Stimulated activated effector memory CD8-positive, alpha-beta T cell treated with anti-CD3 and anti-CD28 coated beads, Interleukin-12 subunit alpha, Interleukin-12 subunit beta, amount 100 ng/mL, for 72 hours (primary cell): ENCODE measurements at regions not wholly inside any gene's neighbourhood (a gene's known extent, or its start where the extent isn't known, plus 50 kb on each side); places are given as distances from the start of the nearest gene placed in this dataset.
"Not testable (repeated sequence)": the region's sequence is repeated elsewhere in the genome, so short reads cannot be mapped to it uniquely, and the experiment has no call there.

Experiments
- ATAC-seq: fragments of 150-1000 bp; cut with Tn5 transposase; 2 replicates; pipeline ENCODE4 v1.10.0; 2021
- DNase-seq, 2 donors: peaks; one replicate each; pipeline ENCODE4 v3.0.0; 2021 to 2022; ENCODE audit warnings: low spot score in 2 of 2
- H3K27ac Mint-ChIP-seq: one replicate; pipeline ENCODE4 v1.8.0; 2022; ENCODE audit warnings: mild to moderate bottlenecking, mixed read lengths
- H3K36me3 Mint-ChIP-seq: one replicate; pipeline ENCODE4 v1.8.0; 2022; ENCODE audit warnings: mild to moderate bottlenecking, mixed read lengths
- H3K4me1 Mint-ChIP-seq: one replicate; pipeline ENCODE4 v1.8.0; 2022; ENCODE audit warnings: mixed read lengths
- H3K4me3 Mint-ChIP-seq: one replicate; pipeline ENCODE4 v1.8.0; 2022; ENCODE audit warnings: mild to moderate bottlenecking, mixed read lengths
- H3K9me3 Mint-ChIP-seq: one replicate; pipeline ENCODE4 v1.8.0; 2022; ENCODE audit warnings: mixed read lengths

GRCh38 chr2:142418699-142419098 lies 287.9 kb upstream of the LRP1B start:
- not testable (repeated sequence) for H3K4me3 Mint-ChIP-seq, H3K27ac Mint-ChIP-seq, H3K36me3 Mint-ChIP-seq, DNase-seq, ATAC-seq, H3K9me3 Mint-ChIP-seq, H3K4me1 Mint-ChIP-seq

GRCh38 chr2:142416996-142417395 lies 286.2 kb upstream of the LRP1B start:
- Mint-ChIP-seq H3K4me1 (no peaks in the 10 kb centered on the region), H3K36me3 (no peaks in the 10 kb centered on the region), H3K9me3 (peaks cover 7% of the 10 kb centered on the region), H3K27ac (no peak overlapping the region), H3K4me3 (no peak overlapping the region)
- ATAC-seq, result no peak
- DNase-seq, result no peak

GRCh38 chr2:142415461-142415860 lies 284.6 kb upstream of the LRP1B start:
- Mint-ChIP-seq H3K27ac (no peak overlapping the region), H3K36me3 (no peaks in the 10 kb centered on the region)
- ATAC-seq, result no peak

GRCh38 chr2:142398212-142398611 lies 267.4 kb upstream of the LRP1B start:
- Mint-ChIP-seq H3K36me3 (no peaks in the 10 kb centered on the region), H3K9me3 (peaks cover 28% of the 10 kb centered on the region), H3K27ac (no peak overlapping the region), H3K4me1 (no peaks in the 10 kb centered on the region), H3K4me3 (no peak overlapping the region)
- no peak for ATAC-seq
- no peak for DNase-seq

More at GRCh38 chr2:142415461-142415860, 284.6 kb upstream of the LRP1B start:
- Mint-ChIP-seq H3K4me3 (no peak overlapping the region), H3K4me1 (no peaks in the 10 kb centered on the region), H3K9me3 (peaks cover 4% of the 10 kb centered on the region)
- no peak for DNase-seq

- DNase-seq, result no peak
- H3K9me3 Mint-ChIP-seq, result peaks cover 28% of the 10 kb centered on the region
- no peaks in the 10 kb centered on the region for H3K4me1 Mint-ChIP-seq
- no peak overlapping the region for H3K4me3 Mint-ChIP-seq
- ATAC-seq, result no peak
- H3K36me3 Mint-ChIP-seq, result no peaks in the 10 kb centered on the region
- no peak overlapping the region for H3K27ac Mint-ChIP-seq
These were observed 264.5 kb upstream of the LRP1B start for GRCh38 chr2:142395291-142395690.

GRCh38 chr2:142380372-142380771 lies 249.6 kb upstream of the LRP1B start:
- ATAC-seq (no peak), DNase-seq (no peak)
- no peak overlapping the region for H3K4me3 Mint-ChIP-seq
- no peaks in the 10 kb centered on the region for H3K4me1 Mint-ChIP-seq
- H3K27ac Mint-ChIP-seq, result no peak overlapping the region
- H3K9me3 Mint-ChIP-seq, result peaks cover 17% of the 10 kb centered on the region
- H3K36me3 Mint-ChIP-seq, result no peaks in the 10 kb centered on the region

- ATAC-seq, H3K36me3 Mint-ChIP-seq, H3K4me1 Mint-ChIP-seq, H3K27ac Mint-ChIP-seq, DNase-seq, H3K9me3 Mint-ChIP-seq, H3K4me3 Mint-ChIP-seq: not testable (repeated sequence)
These were observed 231.3 kb upstream of the LRP1B start for GRCh38 chr2:142362069-142362468.

GRCh38 chr2:142347751-142348150 lies 216.9 kb upstream of the LRP1B start:
- ATAC-seq (no peak), DNase-seq (no peak)
- H3K9me3 Mint-ChIP-seq, result peaks cover 3% of the 10 kb centered on the region
- no peaks in the 10 kb centered on the region for H3K4me1 Mint-ChIP-seq
- no peak overlapping the region for H3K27ac Mint-ChIP-seq
- no peaks in the 10 kb centered on the region for H3K36me3 Mint-ChIP-seq
- no peak overlapping the region for H3K4me3 Mint-ChIP-seq

GRCh38 chr2:142339261-142339660 lies 208.4 kb upstream of the LRP1B start:
- Mint-ChIP-seq H3K9me3 (peaks cover 17% of the 10 kb centered on the region), H3K4me1 (no peaks in the 10 kb centered on the region), H3K4me3 (no peak overlapping the region), H3K36me3 (no peaks in the 10 kb centered on the region), H3K27ac (no peak overlapping the region)
- no peak for DNase-seq
- ATAC-seq, result no peak

GRCh38 chr2:142332196-142332595 lies 201.4 kb upstream of the LRP1B start:
- no peak overlapping the region for H3K4me3 Mint-ChIP-seq
- peaks cover 23% of the 10 kb centered on the region for H3K9me3 Mint-ChIP-seq
- ATAC-seq, result no peak
- H3K36me3 Mint-ChIP-seq, result no peaks in the 10 kb centered on the region
- H3K27ac Mint-ChIP-seq, result no peak overlapping the region
- no peaks in the 10 kb centered on the region for H3K4me1 Mint-ChIP-seq
- DNase-seq, result no peak

- Mint-ChIP-seq H3K27ac (no peak overlapping the region), H3K4me1 (no peaks in the 10 kb centered on the region), H3K36me3 (no peaks in the 10 kb centered on the region), H3K4me3 (no peak overlapping the region), H3K9me3 (peaks cover 23% of the 10 kb centered on the region)
- ATAC-seq (no peak), DNase-seq (no peak)
These were observed 199.6 kb upstream of the LRP1B start for GRCh38 chr2:142330458-142330857.

- Mint-ChIP-seq H3K4me1 (no peaks in the 10 kb centered on the region), H3K9me3 (peaks cover 25% of the 10 kb centered on the region), H3K4me3 (no peak overlapping the region), H3K27ac (no peak overlapping the region), H3K36me3 (no peaks in the 10 kb centered on the region)
- ATAC-seq (no peak), DNase-seq (no peak)
These were observed 195.1 kb upstream of the LRP1B start for GRCh38 chr2:142325870-142326269.

- DNase-seq (no peak), ATAC-seq (no peak)
- H3K9me3 Mint-ChIP-seq, result peaks cover 19% of the 10 kb centered on the region
- H3K27ac Mint-ChIP-seq, result no peak overlapping the region
- no peaks in the 10 kb centered on the region for H3K4me1 Mint-ChIP-seq
- H3K4me3 Mint-ChIP-seq, result no peak overlapping the region
- H3K36me3 Mint-ChIP-seq, result no peaks in the 10 kb centered on the region
These were observed 192.4 kb upstream of the LRP1B start for GRCh38 chr2:142323206-142323605.

GRCh38 chr2:142321706-142322280 lies 191.0 kb upstream of the LRP1B start:
- H3K27ac Mint-ChIP-seq, result no peak overlapping the region
- DNase-seq, result no peak
- H3K4me3 Mint-ChIP-seq, result no peak overlapping the region
- H3K36me3 Mint-ChIP-seq, result no peaks in the 10 kb centered on the region
- H3K4me1 Mint-ChIP-seq, result no peaks in the 10 kb centered on the region
- ATAC-seq, result no peak
- H3K9me3 Mint-ChIP-seq, result peaks cover 23% of the 10 kb centered on the region

GRCh38 chr2:142320067-142320466 lies 189.3 kb upstream of the LRP1B start:
- Mint-ChIP-seq H3K36me3 (no peaks in the 10 kb centered on the region), H3K9me3 (peaks cover 21% of the 10 kb centered on the region), H3K27ac (no peak overlapping the region), H3K4me3 (no peak overlapping the region), H3K4me1 (no peaks in the 10 kb centered on the region)
- DNase-seq, result no peak
- ATAC-seq, result no peak

GRCh38 chr2:142316049-142316448 lies 185.2 kb upstream of the LRP1B start:
- no peak for DNase-seq
- H3K36me3 Mint-ChIP-seq, result no peaks in the 10 kb centered on the region
- H3K27ac Mint-ChIP-seq, result no peak overlapping the region
- no peak overlapping the region for H3K4me3 Mint-ChIP-seq
- H3K4me1 Mint-ChIP-seq, result no peaks in the 10 kb centered on the region
- ATAC-seq, result no peak
- H3K9me3 Mint-ChIP-seq, result peaks cover 16% of the 10 kb centered on the region

GRCh38 chr2:142315346-142315745 lies 184.5 kb upstream of the LRP1B start:
- H3K4me3 Mint-ChIP-seq, result no peak overlapping the region
- no peaks in the 10 kb centered on the region for H3K4me1 Mint-ChIP-seq
- no peak for DNase-seq
- peaks cover 21% of the 10 kb centered on the region for H3K9me3 Mint-ChIP-seq
- no peak for ATAC-seq
- no peaks in the 10 kb centered on the region for H3K36me3 Mint-ChIP-seq
- no peak overlapping the region for H3K27ac Mint-ChIP-seq
